NCI-H2029 (cell line): ENCODE measurements at regions not wholly inside any gene's neighbourhood (a gene's known extent, or its start where the extent isn't known, plus 50 kb on each side); places are given as distances from the start of the nearest gene placed in this dataset.
"Not testable (repeated sequence)": the region's sequence is repeated elsewhere in the genome, so short reads cannot be mapped to it uniquely, and the experiment has no call there.

ENCODE experiments used
- DNase-seq: peaks from one replicate; lab custom pipeline; 2025; lab: John Stamatoyannopoulos, UW

DNA sequence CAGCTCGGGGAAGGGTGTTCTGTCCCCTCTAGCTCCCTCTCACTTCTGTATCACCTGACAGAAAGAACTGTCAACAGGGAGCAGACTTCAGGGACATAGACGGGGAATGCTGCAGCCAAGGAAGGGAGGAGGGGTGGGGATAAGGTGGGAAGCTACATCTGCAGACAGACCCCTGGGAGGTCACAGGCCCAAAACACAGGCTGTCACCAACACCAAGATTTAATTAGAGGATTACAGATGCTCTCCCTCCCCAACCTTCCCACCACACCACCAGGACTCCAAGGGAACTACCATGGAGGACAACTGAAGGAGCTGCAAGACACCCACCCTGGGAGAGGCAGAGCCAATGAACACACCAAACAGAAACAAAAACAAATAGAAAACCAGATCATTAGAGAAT is 425.2 kb upstream of the VSTM2A start:
- DNase-seq: no peak

GRCh38 chr7:54129035-54129434 is 413.1 kb upstream of the VSTM2A start:
- no peak for DNase-seq

- no peak for DNase-seq
Measured at GRCh38 chr7:54141576-54141975, 400.6 kb upstream of the VSTM2A start.

GRCh38 chr7:54145716-54146115 is 396.5 kb upstream of the VSTM2A start:
- DNase-seq: no peak

DNA sequence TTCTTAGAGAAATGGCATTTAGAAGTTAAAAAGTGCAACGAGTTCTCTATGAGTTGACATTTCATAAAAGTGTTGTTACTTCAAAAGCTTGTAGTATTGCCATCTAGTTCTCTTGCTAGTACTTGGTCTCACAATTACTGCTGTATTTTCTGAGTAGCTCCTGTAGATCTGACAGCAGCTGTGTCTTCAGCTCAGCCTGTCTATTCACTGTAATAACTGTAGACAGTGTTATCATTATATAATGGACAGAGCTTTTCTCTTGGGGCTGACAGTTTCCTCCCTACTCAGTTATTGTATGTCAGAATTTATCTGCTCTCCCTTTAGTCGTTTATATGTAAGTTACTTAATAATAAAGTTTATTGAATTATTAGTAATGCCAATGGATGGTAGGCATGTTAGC is 388.7 kb upstream of the VSTM2A start:
- DNase-seq: no peak

GRCh38 chr7:54159088-54159487 is 383.1 kb upstream of the VSTM2A start:
- no peak for DNase-seq

- no peak for DNase-seq
Measured at GRCh38 chr7:54161621-54162020, 380.6 kb upstream of the VSTM2A start.

- no peak for DNase-seq
Measured at GRCh38 chr7:54166419-54166818, 375.8 kb upstream of the VSTM2A start.

DNA sequence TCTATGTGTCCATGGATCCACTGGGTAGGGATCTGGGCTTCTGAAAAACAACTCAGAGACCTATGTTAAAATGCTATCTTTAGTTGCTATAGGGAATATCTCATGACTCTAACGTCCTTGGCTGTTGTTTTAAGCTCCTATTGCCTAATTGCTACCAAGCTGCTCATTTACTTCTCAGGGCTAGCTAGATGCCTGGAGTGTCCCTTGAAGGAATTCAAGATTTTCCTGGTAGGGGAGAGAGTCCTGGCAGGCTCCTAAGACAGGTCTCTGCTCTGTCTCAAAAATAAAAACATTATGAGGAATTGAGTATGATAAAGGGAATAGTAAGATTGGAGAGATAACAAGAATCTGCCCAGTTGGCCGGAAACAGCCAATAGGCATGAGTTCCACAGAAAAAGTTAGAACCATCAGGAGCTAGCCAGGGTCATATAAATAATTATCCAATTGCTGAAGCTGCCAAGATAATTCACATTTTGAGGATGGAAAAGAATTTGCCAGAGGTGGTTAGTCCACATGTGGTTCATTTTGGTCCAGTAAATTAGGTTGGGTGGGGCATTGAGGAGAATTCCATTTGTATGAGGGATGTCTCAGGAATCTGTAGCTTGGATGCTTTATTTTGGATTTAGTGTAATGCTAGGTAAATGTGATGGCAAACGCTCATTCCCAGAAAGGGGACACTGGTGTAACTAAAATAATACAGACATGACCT is 362.7 kb upstream of the VSTM2A start:
- DNase-seq: no peak

GRCh38 chr7:54180796-54181195 is 361.4 kb upstream of the VSTM2A start:
- no peak for DNase-seq

DNA sequence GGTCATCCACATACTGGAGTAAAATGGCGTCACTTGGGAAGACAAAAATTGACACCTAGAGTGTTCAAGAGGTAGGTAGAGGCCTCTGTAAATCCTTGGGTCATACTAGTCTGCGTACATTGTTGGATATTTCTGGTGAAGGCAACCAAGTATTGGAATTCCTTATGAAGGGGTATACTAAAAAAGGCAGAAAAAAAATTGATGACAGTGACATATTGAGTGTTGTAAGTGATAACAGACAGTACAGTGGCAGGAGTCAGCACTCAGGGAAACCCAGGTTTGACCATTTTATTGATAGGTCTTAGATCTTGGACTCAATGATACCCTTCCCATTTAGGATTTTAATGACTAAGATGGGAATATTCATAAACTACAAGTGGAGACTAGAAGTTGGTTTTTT is 359.1 kb upstream of the VSTM2A start:
- no peak for DNase-seq

GRCh38 chr7:54186336-54186735 is 355.8 kb upstream of the VSTM2A start:
- DNase-seq: no peak

- no peak for DNase-seq
Measured at GRCh38 chr7:54187886-54188685, 354.1 kb upstream of the VSTM2A start.

- no peak for DNase-seq
Measured at GRCh38 chr7:54188843-54189242, 353.3 kb upstream of the VSTM2A start.

GRCh38 chr7:54189330-54189729 is 352.8 kb upstream of the VSTM2A start:
- DNase-seq: no peak

- no peak for DNase-seq
Measured at GRCh38 chr7:54201501-54201900, 340.7 kb upstream of the VSTM2A start.

DNA sequence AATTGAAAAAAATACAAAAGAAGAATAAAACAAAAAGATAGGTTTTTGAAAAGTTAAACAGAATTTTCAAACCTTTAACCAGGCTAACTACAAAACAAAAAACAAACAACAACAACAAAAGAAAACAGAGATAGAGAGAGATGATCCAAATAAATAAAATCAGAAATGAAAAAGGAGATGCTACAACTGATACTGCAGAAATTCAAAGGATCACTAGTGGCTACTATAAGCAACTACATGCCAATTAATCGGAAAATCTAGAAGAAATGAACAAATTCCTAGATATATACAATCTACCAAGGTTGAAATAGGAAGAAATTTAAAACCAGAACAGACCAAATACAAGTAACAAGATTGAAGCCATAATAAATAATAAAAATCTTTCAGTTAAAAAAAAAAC is 326.8 kb upstream of the VSTM2A start:
- no peak for DNase-seq

- not testable (repeated sequence) for DNase-seq
Measured at GRCh38 chr7:54226030-54226429, 316.1 kb upstream of the VSTM2A start.

- DNase-seq: no peak
Measured at GRCh38 chr7:54242776-54243175, 299.4 kb upstream of the VSTM2A start.

DNA sequence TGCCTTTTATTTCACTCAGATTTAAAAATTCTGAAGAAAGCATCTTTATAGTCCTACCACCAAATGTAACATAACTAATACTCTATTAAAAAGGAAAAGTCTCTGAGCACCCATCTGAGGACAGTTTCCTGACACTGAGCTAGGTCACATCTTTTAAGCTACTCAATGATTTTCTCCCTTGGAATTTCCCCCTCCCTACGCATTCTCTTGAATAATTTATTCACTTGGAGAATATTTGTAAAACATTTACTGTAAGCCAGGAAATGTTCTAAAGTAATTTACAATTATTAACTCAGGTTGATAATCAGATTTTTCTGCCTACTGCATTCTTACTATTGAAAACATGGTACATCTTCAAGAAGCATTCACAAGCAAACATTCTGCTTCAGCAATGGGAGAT is 297.2 kb upstream of the VSTM2A start:
- DNase-seq: no peak

GRCh38 chr7:54249686-54250085 is 292.5 kb upstream of the VSTM2A start:
- no peak for DNase-seq

- DNase-seq: no peak
Measured at GRCh38 chr7:54252256-54253035, 289.7 kb upstream of the VSTM2A start.

DNA sequence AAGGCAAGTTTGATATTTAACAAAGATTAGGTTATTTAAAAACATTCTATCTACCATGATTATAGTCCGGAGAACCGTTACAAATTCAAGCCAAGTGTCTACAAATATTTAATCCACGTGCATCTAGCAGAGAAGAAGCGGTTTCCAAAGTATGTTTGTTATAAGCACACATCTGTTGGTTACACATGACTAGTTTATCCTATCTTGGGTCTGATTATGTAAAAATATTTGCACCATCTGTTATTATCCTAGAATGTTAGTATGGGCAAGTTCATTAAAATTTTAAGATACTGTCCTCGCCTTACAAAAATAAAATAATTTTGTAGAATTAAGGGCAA is 289.2 kb upstream of the VSTM2A start:
- no peak for DNase-seq
